ENCODE measurements at regions not wholly inside any gene's neighbourhood (a gene's known extent, or its start where the extent isn't known, plus 50 kb on each side); places are given as distances from the start of the nearest gene placed in this dataset.
"Not testable (repeated sequence)": the region's sequence is repeated elsewhere in the genome, so short reads cannot be mapped to it uniquely, and the experiment has no call there.

- H3K36me3 ChIP-seq (ENCODE audit: control insufficient read depth, insufficient read depth, low read length); H3K27ac ChIP-seq (ENCODE audit: low read depth, low read length); H3K27me3 ChIP-seq (ENCODE audit: control insufficient read depth, insufficient read depth, low read length); H3K4me3 ChIP-seq (ENCODE audit: low read depth, low read length); H3K4me1 ChIP-seq (ENCODE audit: control insufficient read depth, insufficient read depth, low read length); H3K9ac ChIP-seq (ENCODE audit: low read length): not testable (repeated sequence)
- H3K9me3 ChIP-seq (ENCODE audit: control insufficient read depth, insufficient read depth, low read depth, low read length) = peaks cover 18% of the 10 kb centered on the region
Observed at GRCh38 chr2:107146645-107147044, 260.7 kb upstream of the ST6GAL2 start.

- H3K27me3 ChIP-seq (ENCODE audit: control insufficient read depth, insufficient read depth, low read length) = no peaks in the 10 kb centered on the region
- no peak overlapping the region for H3K27ac ChIP-seq (ENCODE audit: low read depth, low read length)
- H3K4me3 ChIP-seq (ENCODE audit: low read depth, low read length) = no peak overlapping the region
- H3K4me1 ChIP-seq (ENCODE audit: control insufficient read depth, insufficient read depth, low read length) = no peaks in the 10 kb centered on the region
- no peak overlapping the region for H3K9ac ChIP-seq (ENCODE audit: low read length)
- H3K9me3 ChIP-seq (ENCODE audit: control insufficient read depth, insufficient read depth, low read depth, low read length) = peaks cover 18% of the 10 kb centered on the region
- no peaks in the 10 kb centered on the region for H3K36me3 ChIP-seq (ENCODE audit: control insufficient read depth, insufficient read depth, low read length)
Observed at GRCh38 chr2:107148055-107148454, 262.1 kb upstream of the ST6GAL2 start.

- Histone ChIP-seq H3K4me1 (ENCODE audit: control insufficient read depth, insufficient read depth, low read length) (no peaks in the 10 kb centered on the region), H3K27me3 (ENCODE audit: control insufficient read depth, insufficient read depth, low read length) (no peaks in the 10 kb centered on the region), H3K36me3 (ENCODE audit: control insufficient read depth, insufficient read depth, low read length) (no peaks in the 10 kb centered on the region), H3K4me3 (ENCODE audit: low read depth, low read length) (no peak overlapping the region), H3K9ac (ENCODE audit: low read length) (no peak overlapping the region), H3K9me3 (ENCODE audit: control insufficient read depth, insufficient read depth, low read depth, low read length) (peaks cover 18% of the 10 kb centered on the region), H3K27ac (ENCODE audit: low read depth, low read length) (no peak overlapping the region)
Observed at GRCh38 chr2:107148496-107148895, 262.5 kb upstream of the ST6GAL2 start.

GRCh38 chr2:107160640-107161239 lies 274.8 kb upstream of the ST6GAL2 start:
- Histone ChIP-seq H3K4me3 (ENCODE audit: low read depth, low read length) (no peak overlapping the region), H3K27ac (ENCODE audit: low read depth, low read length) (no peak overlapping the region), H3K9ac (ENCODE audit: low read length) (no peak overlapping the region), H3K4me1 (ENCODE audit: control insufficient read depth, insufficient read depth, low read length) (no peaks in the 10 kb centered on the region), H3K27me3 (ENCODE audit: control insufficient read depth, insufficient read depth, low read length) (no peaks in the 10 kb centered on the region), H3K9me3 (ENCODE audit: control insufficient read depth, insufficient read depth, low read depth, low read length) (no peaks in the 10 kb centered on the region), H3K36me3 (ENCODE audit: control insufficient read depth, insufficient read depth, low read length) (no peaks in the 10 kb centered on the region)

- Histone ChIP-seq H3K9me3 (ENCODE audit: control insufficient read depth, insufficient read depth, low read depth, low read length) (no peaks in the 10 kb centered on the region), H3K4me1 (ENCODE audit: control insufficient read depth, insufficient read depth, low read length) (no peaks in the 10 kb centered on the region), H3K27me3 (ENCODE audit: control insufficient read depth, insufficient read depth, low read length) (no peaks in the 10 kb centered on the region), H3K9ac (ENCODE audit: low read length) (no peak overlapping the region), H3K36me3 (ENCODE audit: control insufficient read depth, insufficient read depth, low read length) (no peaks in the 10 kb centered on the region), H3K27ac (ENCODE audit: low read depth, low read length) (no peak overlapping the region), H3K4me3 (ENCODE audit: low read depth, low read length) (no peak overlapping the region)
Observed at GRCh38 chr2:107168141-107168540, 282.2 kb upstream of the ST6GAL2 start.

DNA sequence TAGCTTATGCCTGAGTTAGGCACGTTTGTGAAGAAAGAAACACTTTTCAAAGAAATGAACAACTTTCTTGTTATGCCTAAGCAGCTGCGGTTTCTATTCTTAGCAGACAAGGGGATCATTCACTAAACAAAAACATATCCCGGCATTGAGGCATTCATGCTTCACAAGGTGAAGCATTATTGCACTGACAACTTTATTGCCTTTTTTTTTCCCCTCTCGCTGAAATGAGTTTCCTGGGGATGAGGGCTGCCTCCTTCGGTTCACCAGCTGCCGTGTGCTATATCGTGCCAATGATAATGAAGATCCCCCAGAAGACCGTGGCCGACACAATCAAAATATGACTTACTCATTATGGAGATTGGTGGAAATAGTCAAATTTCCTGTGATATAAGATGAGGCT lies 288.2 kb upstream of the ST6GAL2 start:
- Histone ChIP-seq H3K9me3 (ENCODE audit: control insufficient read depth, insufficient read depth, low read depth, low read length) (no peaks in the 10 kb centered on the region), H3K4me1 (ENCODE audit: control insufficient read depth, insufficient read depth, low read length) (no peaks in the 10 kb centered on the region), H3K27me3 (ENCODE audit: control insufficient read depth, insufficient read depth, low read length) (no peaks in the 10 kb centered on the region), H3K36me3 (ENCODE audit: control insufficient read depth, insufficient read depth, low read length) (no peaks in the 10 kb centered on the region), H3K27ac (ENCODE audit: low read depth, low read length) (no peak overlapping the region), H3K4me3 (ENCODE audit: low read depth, low read length) (no peak overlapping the region), H3K9ac (ENCODE audit: low read length) (no peak overlapping the region)

GRCh38 chr2:107182981-107183380 lies 297.0 kb upstream of the ST6GAL2 start:
- Histone ChIP-seq H3K27me3 (ENCODE audit: control insufficient read depth, insufficient read depth, low read length) (no peaks in the 10 kb centered on the region), H3K9me3 (ENCODE audit: control insufficient read depth, insufficient read depth, low read depth, low read length) (no peaks in the 10 kb centered on the region), H3K9ac (ENCODE audit: low read length) (no peak overlapping the region), H3K4me3 (ENCODE audit: low read depth, low read length) (no peak overlapping the region), H3K36me3 (ENCODE audit: control insufficient read depth, insufficient read depth, low read length) (no peaks in the 10 kb centered on the region), H3K4me1 (ENCODE audit: control insufficient read depth, insufficient read depth, low read length) (no peaks in the 10 kb centered on the region), H3K27ac (ENCODE audit: low read depth, low read length) (no peak overlapping the region)

- H3K4me1 ChIP-seq (ENCODE audit: control insufficient read depth, insufficient read depth, low read length) = no peaks in the 10 kb centered on the region
- H3K27ac ChIP-seq (ENCODE audit: low read depth, low read length) = no peak overlapping the region
- no peaks in the 10 kb centered on the region for H3K36me3 ChIP-seq (ENCODE audit: control insufficient read depth, insufficient read depth, low read length)
- H3K27me3 ChIP-seq (ENCODE audit: control insufficient read depth, insufficient read depth, low read length) = no peaks in the 10 kb centered on the region
- H3K9me3 ChIP-seq (ENCODE audit: control insufficient read depth, insufficient read depth, low read depth, low read length) = no peaks in the 10 kb centered on the region
- H3K4me3 ChIP-seq (ENCODE audit: low read depth, low read length) = no peak overlapping the region
- H3K9ac ChIP-seq (ENCODE audit: low read length) = no peak overlapping the region
Observed at GRCh38 chr2:107187870-107188269, 301.9 kb upstream of the ST6GAL2 start.

DNA sequence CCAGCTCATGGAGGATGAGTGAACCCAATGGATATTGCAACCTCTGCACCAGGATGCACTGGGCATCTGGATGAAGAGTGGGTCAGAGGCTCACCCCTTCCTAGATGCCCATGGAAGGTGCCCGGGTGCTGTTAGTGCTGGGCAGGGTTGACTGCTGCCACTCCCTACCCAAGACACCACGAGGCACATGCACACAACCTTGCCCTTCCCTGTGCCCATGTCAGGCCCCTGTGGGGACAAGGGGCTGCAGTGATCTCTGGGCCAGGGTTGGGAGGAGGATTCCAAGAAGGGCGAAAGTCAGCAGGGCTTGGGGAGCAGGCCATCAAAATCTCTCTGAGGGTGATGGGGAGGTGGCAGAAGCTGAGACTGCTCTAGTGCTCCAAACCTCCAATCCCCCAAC lies 309.7 kb upstream of the ST6GAL2 start:
- Histone ChIP-seq H3K9ac (ENCODE audit: low read length) (no peak overlapping the region), H3K27ac (ENCODE audit: low read depth, low read length) (no peak overlapping the region), H3K4me1 (ENCODE audit: control insufficient read depth, insufficient read depth, low read length) (no peaks in the 10 kb centered on the region), H3K9me3 (ENCODE audit: control insufficient read depth, insufficient read depth, low read depth, low read length) (no peaks in the 10 kb centered on the region), H3K36me3 (ENCODE audit: control insufficient read depth, insufficient read depth, low read length) (no peaks in the 10 kb centered on the region), H3K27me3 (ENCODE audit: control insufficient read depth, insufficient read depth, low read length) (no peaks in the 10 kb centered on the region), H3K4me3 (ENCODE audit: low read depth, low read length) (no peak overlapping the region)

GRCh38 chr2:107197594-107198294 lies 311.8 kb upstream of the ST6GAL2 start:
- Histone ChIP-seq H3K4me3 (ENCODE audit: low read depth, low read length) (no peak overlapping the region), H3K4me1 (ENCODE audit: control insufficient read depth, insufficient read depth, low read length) (no peaks in the 10 kb centered on the region), H3K27me3 (ENCODE audit: control insufficient read depth, insufficient read depth, low read length) (no peaks in the 10 kb centered on the region), H3K27ac (ENCODE audit: low read depth, low read length) (no peak overlapping the region), H3K36me3 (ENCODE audit: control insufficient read depth, insufficient read depth, low read length) (no peaks in the 10 kb centered on the region), H3K9me3 (ENCODE audit: control insufficient read depth, insufficient read depth, low read depth, low read length) (no peaks in the 10 kb centered on the region), H3K9ac (ENCODE audit: low read length) (no peak overlapping the region)

GRCh38 chr2:107202962-107203591 lies 317.1 kb upstream of the ST6GAL2 start:
- H3K36me3 ChIP-seq (ENCODE audit: control insufficient read depth, insufficient read depth, low read length) = no peaks in the 10 kb centered on the region
- H3K9ac ChIP-seq (ENCODE audit: low read length) = no peak overlapping the region
- H3K4me1 ChIP-seq (ENCODE audit: control insufficient read depth, insufficient read depth, low read length) = no peaks in the 10 kb centered on the region
- no peaks in the 10 kb centered on the region for H3K9me3 ChIP-seq (ENCODE audit: control insufficient read depth, insufficient read depth, low read depth, low read length)
- H3K4me3 ChIP-seq (ENCODE audit: low read depth, low read length) = no peak overlapping the region
- no peak overlapping the region for H3K27ac ChIP-seq (ENCODE audit: low read depth, low read length)
- H3K27me3 ChIP-seq (ENCODE audit: control insufficient read depth, insufficient read depth, low read length) = no peaks in the 10 kb centered on the region
